ENCODE measurements at regions not wholly inside any gene's neighbourhood (a gene's known extent, or its start where the extent isn't known, plus 50 kb on each side); places are given as distances from the start of the nearest gene placed in this dataset.

DNA sequence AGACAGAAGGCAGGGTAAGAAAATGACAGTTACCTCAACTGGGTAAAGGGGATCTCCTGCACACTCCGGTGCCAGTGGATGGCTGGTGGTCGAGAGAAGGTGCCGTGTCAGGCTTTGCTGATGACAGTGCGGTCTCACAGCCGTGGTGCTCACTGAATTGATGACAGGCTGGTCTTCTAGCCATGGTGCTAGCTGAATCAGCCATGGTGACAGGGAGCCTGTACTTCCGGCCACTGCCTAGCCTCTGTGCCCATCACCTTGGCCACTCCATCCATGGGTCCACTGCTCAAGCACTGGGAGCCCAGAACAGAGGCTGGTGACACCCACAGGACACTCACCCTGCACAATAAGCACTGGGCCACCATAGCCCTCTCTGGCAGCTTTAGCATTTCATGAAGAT is 315.9 kb downstream of the FBXO15 start:
- DNase-seq: no peak
- ATAC-seq: no peak
- intact Hi-C loops (cut with DNase I, micrococcal nuclease): no loop called here

GRCh38 chr18:73829146-73829545 is 318.5 kb downstream of the FBXO15 start:
- intact Hi-C loops (cut with DNase I, micrococcal nuclease): no loop called here
- no peak for DNase-seq
- no peak for ATAC-seq

- no peak for ATAC-seq
Measured at GRCh38 chr18:73827801-73828200, 319.8 kb downstream of the FBXO15 start.

DNA sequence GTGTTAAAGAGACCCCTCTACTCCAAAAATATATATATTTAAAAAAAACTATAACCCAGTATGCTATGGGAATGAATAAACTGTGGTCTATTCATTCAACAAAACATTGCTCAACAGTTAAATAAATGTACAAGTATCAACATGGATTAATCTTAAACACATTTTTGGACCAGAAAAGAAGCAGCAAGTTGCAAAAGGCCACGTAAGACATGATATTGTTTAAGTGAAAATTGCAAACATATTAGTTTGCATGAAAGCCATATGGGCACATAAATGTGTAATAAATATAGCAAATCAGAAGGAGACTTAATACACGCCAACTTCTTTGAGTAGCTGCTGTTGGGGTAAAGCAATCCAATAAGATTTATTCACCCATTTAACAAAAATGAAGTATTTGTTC is 321.5 kb downstream of the FBXO15 start:
- intact Hi-C loops (cut with DNase I, micrococcal nuclease): no loop called here
- DNase-seq (no peak), ATAC-seq (no peak)

More at GRCh38 chr18:73827801-73828200, 319.8 kb downstream of the FBXO15 start:
- no peak for DNase-seq
- intact Hi-C loops (cut with DNase I, micrococcal nuclease): no loop called here

DNA sequence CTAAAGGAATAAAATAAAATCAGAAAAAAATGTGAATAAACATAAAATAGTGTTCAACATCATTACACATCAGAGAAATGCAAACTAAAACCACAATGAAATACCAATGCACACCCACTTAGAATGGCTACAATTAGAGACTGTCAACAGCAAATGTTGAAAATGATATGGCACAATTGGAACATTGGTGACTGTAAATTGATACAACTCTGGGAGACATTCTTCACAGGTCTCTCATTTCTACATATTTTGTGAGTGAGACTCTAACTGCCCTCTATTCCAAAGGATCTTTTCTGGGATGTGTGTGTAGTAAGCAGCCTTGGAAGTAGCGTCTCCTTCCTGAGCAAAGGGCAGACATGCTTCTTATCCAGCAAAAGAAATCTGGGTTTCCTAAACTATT is 323.0 kb downstream of the FBXO15 start:
- DNase-seq (no peak), ATAC-seq (no peak)
- intact Hi-C loops (cut with DNase I, micrococcal nuclease): no loop called here

DNA sequence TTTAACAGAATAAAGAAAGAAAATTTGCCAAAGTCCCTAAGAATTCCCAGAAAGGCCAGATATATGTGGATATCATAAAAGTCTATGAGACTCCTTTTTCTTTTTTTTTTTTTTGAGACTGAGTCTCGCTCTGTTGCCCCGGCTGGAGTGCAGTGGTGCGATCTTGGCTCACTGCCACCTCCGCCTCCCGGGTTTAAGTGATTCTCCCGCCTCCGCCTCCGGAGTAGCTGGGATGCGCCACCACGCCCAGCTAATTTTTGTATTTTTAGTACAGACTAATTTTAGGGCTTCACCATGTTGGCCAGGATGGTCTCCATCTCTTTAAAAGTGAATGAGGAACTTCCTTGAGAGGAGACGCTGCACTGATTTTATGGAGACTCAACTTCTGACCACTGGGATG is 335.2 kb downstream of the FBXO15 start:
- no peak for ATAC-seq
- intact Hi-C loops (cut with DNase I, micrococcal nuclease): loop anchor here in 1 of 2 donors (10.0 kb wide), 1 partner anchor 62 kb away; no protein-coding TSS in a partner anchor

DNA sequence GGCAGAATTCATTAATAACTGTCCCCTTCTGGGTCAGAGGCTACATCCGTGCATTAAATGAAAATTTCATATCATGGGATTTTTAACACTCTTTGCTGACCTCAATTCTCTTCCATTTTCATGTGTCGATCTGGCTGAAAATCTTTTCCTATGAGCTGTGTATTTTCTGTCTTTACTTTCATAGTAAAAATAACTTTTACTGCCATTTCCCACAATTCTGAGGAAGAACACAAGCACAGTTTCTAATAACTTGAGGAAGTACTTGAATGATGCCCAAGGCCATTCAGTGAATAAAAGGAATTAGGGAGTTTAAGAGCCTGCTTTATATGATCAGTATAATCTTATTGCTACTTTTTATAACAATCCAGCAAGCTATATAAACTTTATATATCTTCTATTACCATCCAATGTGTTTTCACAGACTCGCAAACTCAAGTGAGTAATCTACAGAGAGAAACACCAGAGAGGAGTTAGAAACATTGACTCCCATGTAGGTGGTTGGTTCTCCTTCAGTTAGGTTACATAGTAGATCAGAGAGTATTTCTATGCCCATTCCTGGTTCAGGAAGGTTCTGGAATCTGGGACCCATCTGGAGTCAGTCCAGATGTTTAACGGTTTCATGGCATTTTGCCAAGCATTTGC is 340.0 kb downstream of the FBXO15 start:
- intact Hi-C loops (cut with DNase I, micrococcal nuclease): no loop called here
- ATAC-seq (no peak), DNase-seq (no peak)

More for the DNA sequence above, 335.2 kb downstream of the FBXO15 start:
- no peak for DNase-seq

DNA sequence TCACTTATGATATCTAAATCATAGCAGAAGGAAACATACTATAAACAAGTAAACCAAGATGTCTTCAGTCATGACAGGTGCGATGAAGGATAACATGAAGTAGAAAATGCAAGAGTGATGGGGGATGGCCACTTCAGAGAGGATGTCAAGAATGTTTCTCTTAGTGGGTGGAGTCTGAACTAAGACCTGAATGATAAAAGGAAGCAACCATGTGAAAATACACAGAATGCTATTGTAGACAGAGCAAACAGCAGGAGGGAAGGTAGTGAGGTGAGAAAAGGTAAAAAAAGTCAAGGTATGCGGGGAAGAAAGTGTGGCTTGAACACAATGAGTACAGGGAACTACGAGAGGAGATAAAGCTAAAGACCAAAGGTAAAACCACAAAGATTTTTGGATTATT is 341.6 kb downstream of the FBXO15 start:
- DNase-seq: no peak
- no peak for ATAC-seq
- intact Hi-C loops (cut with DNase I, micrococcal nuclease): no loop called here

DNA sequence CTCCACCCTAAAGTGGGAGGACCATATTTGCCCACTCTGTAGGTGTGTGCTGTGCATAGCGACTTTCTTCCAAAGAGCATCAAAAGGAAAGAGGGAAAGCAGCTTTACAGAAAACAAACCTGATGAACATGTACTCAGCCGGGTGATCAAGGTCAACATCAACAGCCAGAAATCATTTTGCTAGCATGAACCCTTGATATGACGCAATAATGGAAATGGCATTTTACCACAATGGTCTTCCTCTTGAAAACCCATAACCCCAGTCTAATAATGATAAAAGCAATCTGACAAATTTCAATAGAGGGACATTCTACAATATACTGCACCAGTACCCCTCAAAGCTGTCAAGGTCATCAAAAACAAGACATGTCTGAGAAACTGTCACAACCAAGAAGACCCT is 350.2 kb downstream of the FBXO15 start:
- no peak for ATAC-seq

DNA sequence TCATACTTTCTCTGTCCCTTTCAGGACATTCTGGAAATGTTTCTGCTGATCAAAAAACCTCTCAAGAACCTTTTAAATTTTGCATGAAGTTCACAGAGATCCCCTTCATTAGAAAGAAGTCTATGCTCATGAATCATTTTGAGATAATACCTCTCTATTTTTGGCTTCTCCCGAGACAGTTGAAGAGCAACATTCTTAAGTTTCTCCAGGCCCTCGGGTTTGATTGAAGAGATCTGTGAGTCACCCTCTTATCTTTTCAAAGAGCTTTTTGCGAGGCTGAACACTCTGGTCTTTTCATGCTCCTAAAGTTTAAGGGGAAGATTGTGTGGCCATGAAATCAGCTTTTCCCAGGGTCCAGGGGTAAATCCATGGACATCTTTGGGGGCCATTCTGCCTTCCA is 354.2 kb downstream of the FBXO15 start:
- ATAC-seq (no peak), DNase-seq (no peak)
- intact Hi-C loops (cut with DNase I, micrococcal nuclease): no loop called here

More for the DNA sequence above, 350.2 kb downstream of the FBXO15 start:
- no peak for DNase-seq
- intact Hi-C loops (cut with DNase I, micrococcal nuclease): no loop called here

GRCh38 chr18:73791081-73791480 is 356.6 kb downstream of the FBXO15 start:
- no peak for DNase-seq
- ATAC-seq: no peak
- intact Hi-C loops (cut with DNase I, micrococcal nuclease): no loop called here

DNA sequence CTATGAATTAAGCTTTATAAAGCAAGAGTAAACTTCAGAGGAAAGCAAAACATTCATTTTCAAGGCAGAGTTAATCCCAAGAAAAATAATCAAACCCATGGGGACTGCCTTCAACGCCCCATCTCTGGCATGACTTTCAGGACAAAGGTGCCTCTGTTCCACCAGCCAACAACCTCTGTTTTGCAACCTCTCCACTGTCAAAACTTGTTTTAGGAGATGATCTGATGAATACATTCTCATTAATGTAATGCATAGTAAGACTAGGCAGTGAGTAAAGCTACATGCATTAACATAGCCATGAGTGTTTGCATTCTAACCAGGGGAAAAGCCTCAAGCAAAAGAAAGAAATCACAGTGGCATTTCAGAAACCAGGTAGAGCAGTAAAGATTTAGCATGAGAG is 357.0 kb downstream of the FBXO15 start:
- DNase-seq (no peak), ATAC-seq (no peak)
- intact Hi-C loops (cut with DNase I, micrococcal nuclease): no loop called here

DNA sequence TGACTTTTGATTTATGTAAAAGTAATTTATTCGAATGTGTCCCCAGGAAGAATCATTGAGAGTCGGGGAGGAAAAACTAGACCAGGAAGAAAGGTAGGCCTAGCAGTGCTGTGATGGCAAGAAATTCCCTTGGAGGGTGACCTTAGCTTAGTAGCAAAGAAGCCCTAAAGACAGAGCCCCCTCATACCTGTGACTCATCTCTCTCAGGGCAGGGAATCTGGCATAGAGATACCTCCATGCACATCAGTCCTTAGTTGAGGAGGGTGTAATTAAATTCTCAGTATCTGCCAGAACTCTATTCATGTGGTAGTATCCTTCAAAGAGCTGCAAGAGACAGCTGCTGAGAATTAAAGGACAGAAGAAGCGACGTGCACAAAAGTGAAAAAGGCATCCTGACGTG is 360.3 kb downstream of the FBXO15 start:
- ATAC-seq (no peak), DNase-seq (no peak)
- intact Hi-C loops (cut with DNase I, micrococcal nuclease): no loop called here

- ATAC-seq (no peak), DNase-seq (no peak)
- intact Hi-C loops (cut with DNase I, micrococcal nuclease): no loop called here
Measured at GRCh38 chr18:73785300-73785699, 362.3 kb downstream of the FBXO15 start.

DNA sequence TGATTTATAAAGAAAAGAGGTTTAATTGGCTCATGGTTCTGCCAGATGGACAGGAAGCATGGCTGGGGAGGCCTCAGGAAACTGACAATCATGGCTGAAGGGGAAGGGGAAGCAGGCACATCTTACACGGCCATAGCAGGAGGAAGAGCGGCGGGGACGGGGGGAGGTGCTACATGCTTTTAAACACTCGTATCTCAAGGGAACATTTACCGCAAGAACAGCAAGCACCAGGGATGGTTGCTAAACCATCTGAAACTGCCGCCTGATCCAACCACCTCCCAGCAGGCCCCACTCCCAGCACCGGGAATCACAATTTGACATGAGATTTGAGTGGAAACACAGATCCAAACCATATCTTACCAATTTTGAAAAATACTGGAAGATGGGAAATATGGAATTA is 362.8 kb downstream of the FBXO15 start:
- no peak for ATAC-seq
- intact Hi-C loops (cut with DNase I, micrococcal nuclease): no loop called here
- DNase-seq: no peak

- intact Hi-C loops (cut with DNase I, micrococcal nuclease): no loop called here
- DNase-seq (no peak), ATAC-seq (no peak)
Measured at GRCh38 chr18:73782405-73782804, 365.2 kb downstream of the FBXO15 start.

- ATAC-seq (no peak), DNase-seq (no peak)
- intact Hi-C loops (cut with DNase I, micrococcal nuclease): no loop called here
Measured at GRCh38 chr18:73780218-73780617, 367.4 kb downstream of the FBXO15 start.

GRCh38 chr18:73778032-73778359 is 369.6 kb downstream of the FBXO15 start:
- ATAC-seq (no peak), DNase-seq (no peak)
- intact Hi-C loops (cut with DNase I, micrococcal nuclease): no loop called here

DNA sequence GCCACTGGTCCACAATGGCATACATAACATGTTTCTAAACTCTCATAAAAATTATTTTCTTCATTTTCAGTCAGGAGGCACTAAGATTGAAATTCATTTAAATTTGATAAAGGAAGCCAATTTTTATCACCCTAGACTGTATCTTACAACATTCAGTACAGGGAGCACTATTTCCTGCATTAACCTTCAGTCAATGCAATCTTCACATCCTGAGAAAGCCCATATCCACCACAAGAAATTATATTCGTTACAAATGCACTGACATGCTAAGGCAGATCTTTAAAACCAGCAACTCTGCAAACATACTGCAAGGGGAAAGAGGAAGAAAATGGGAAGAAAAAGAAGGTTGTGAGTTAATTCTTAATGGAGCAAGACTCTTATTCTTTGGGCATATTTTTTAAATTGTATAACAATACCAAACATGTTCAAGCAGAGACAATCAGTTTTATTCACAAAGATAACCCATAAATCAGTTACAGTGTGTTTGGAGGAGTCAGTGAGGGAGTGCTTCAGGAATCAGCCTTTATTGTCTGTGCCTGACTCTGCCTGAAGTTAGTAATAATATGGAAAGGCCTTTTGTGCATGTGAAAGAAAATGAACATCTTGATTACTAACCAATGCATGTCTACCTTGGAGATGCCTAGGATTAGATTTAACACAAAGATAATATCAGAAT is 370.1 kb downstream of the FBXO15 start:
- DNase-seq: no peak
- ATAC-seq: no peak
- intact Hi-C loops (cut with DNase I, micrococcal nuclease): no loop called here

DNA sequence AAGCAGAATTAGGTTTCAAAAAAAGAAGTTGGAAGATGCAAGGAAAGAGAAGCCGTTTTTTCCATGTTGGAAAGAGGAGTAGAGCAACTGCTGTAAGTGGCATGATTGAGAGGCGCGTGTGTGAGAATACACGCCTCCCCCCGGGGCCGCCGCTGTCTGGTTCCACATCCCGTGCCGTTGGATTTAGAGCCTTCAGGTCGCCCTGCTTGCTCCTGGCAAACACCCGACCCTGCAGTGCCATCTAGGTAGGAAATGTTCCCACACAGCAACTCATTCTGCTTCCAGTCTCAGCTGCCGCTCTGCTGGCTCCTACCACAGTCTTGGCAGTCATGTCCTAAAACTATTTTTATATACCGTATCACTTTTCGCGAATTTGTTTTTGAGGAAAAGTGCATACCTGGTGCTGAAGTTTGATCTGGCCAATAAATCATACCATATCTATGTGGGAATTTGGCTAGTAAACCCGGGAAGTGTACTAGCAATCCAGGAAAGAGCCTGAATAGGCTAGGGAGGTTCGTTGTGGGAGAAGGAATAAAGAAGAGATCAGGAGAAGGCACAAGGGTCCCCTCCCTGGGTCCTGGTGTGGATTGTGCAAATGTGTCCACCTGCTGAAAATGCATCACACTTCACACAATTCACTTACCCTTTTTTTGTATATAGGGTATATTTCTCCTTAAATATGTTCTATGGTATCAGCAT is 372.7 kb downstream of the FBXO15 start:
- DNase-seq: no peak
- ATAC-seq: no peak
- intact Hi-C loops (cut with DNase I, micrococcal nuclease): no loop called here
